Ammon's horn (tissue), 1 donor: ENCODE measurements at regions not wholly inside any gene's neighbourhood (a gene's known extent, or its start where the extent isn't known, plus 50 kb on each side); places are given as distances from the start of the nearest gene placed in this dataset.

Source experiments
- DNase-seq: peaks from one replicate; pipeline ENCODE4 v3.0.0-alpha.2; 2016; ENCODE audit warnings: low spot score

- DNase-seq = no peak
These were observed 88.5 kb upstream of the ELAVL2 start for GRCh38 chr9:23914431-23915003.

- DNase-seq = no peak
These were observed 81.3 kb upstream of the ELAVL2 start for GRCh38 chr9:23907343-23907742.

GRCh38 chr9:23887781-23888180 lies 61.7 kb upstream of the ELAVL2 start:
- no peak for DNase-seq
